HEK293T (cell line): ENCODE measurements at regions not wholly inside any gene's neighbourhood (a gene's known extent, or its start where the extent isn't known, plus 50 kb on each side); places are given as distances from the start of the nearest gene placed in this dataset.

Experiments used
- CTCF ChIA-PET: fragments of 350-600 bp; formaldehyde crosslinking; extraction: SDS; loops from one replicate; lab custom pipeline; 2021; ENCODE audit warnings: antibody characterized with exemption, inconsistent platforms; lab: Yijun Ruan, JAX
- POLR2A ChIA-PET: fragments of 350-600 bp; formaldehyde crosslinking; extraction: SDS; loops from one replicate; lab custom pipeline; 2020; ENCODE audit warnings: antibody characterized with exemption, inconsistent platforms; lab: Yijun Ruan, JAX
- DNase-seq: peaks from one replicate; pipeline ENCODE4 v3.0.0; 2012; ENCODE audit warnings: mixed read lengths; ENCODE audit errors: extremely low spot score
- ARNT ChIP-seq: fragments of 450-650 bp; IDR thresholded peaks from 2 replicates; pipeline ENCODE4 v1.6.1; 2017; ENCODE audit warnings: mild to moderate bottlenecking
- BHLHE40 ChIP-seq: fragments of 450-650 bp; IDR thresholded peaks from 2 replicates; pipeline ENCODE4 v1.6.1; 2016; ENCODE audit warnings: mild to moderate bottlenecking, moderate library complexity, borderline replicate concordance
- CTBP1 ChIP-seq: fragments of 450-650 bp; IDR thresholded peaks from 2 replicates; pipeline ENCODE4 v1.6.1; 2016; ENCODE audit warnings: borderline replicate concordance
- ELF4 ChIP-seq: fragments of 450-650 bp; IDR thresholded peaks from 2 replicates; pipeline ENCODE4 v1.6.1; 2017; ENCODE audit warnings: antibody characterized with exemption
- FOXA1 ChIP-seq: fragments of 450-650 bp; IDR thresholded peaks from 2 replicates; pipeline ENCODE4 v1.6.1; 2016; ENCODE audit warnings: mild to moderate bottlenecking
- FOXK2 ChIP-seq: fragments of 450-650 bp; IDR thresholded peaks from 2 replicates; pipeline ENCODE4 v1.6.1; 2016; ENCODE audit warnings: mild to moderate bottlenecking
- FOXM1 ChIP-seq: fragments of 450-650 bp; IDR thresholded peaks from 2 replicates; pipeline ENCODE4 v1.6.1; 2017; ENCODE audit warnings: mild to moderate bottlenecking, borderline replicate concordance
- HDGF ChIP-seq: fragments of 450-650 bp; IDR thresholded peaks from 2 replicates; pipeline ENCODE4 v1.6.1; 2017; ENCODE audit warnings: antibody characterized with exemption, borderline replicate concordance
- L3MBTL2 ChIP-seq: fragments of 450-650 bp; conservative IDR thresholded peaks from 2 replicates; pipeline ENCODE4 v1.6.1; 2016; ENCODE audit warnings: mild to moderate bottlenecking
- LEF1 ChIP-seq: fragments of 450-650 bp; IDR thresholded peaks from 2 replicates; pipeline ENCODE4 v1.6.1; 2017; ENCODE audit warnings: mild to moderate bottlenecking, borderline replicate concordance
- NFRKB ChIP-seq: fragments of 450-650 bp; IDR thresholded peaks from 2 replicates; pipeline ENCODE4 v1.6.1; 2016; ENCODE audit warnings: mild to moderate bottlenecking, moderate library complexity
- SP1 ChIP-seq: fragments of 450-650 bp; IDR thresholded peaks from 2 replicates; pipeline ENCODE4 v1.6.1; 2017
- SUZ12 ChIP-seq: fragments of 450-650 bp; IDR thresholded peaks from 2 replicates; pipeline ENCODE4 v1.6.1; 2016; ENCODE audit warnings: mild to moderate bottlenecking
- TARDBP ChIP-seq: fragments of 450-650 bp; IDR thresholded peaks from 2 replicates; pipeline ENCODE4 v1.6.1; 2016
- ZNF384 ChIP-seq: fragments of 450-650 bp; IDR thresholded peaks from 2 replicates; pipeline ENCODE4 v1.6.1; 2016
- TF ChIP-seq, protein P1 (sequence below): fragments of 450-650 bp; IDR thresholded peaks from 2 replicates; pipeline ENCODE4 v1.6.1; 2016

- CTCF ChIA-PET, result no interaction called here
- POLR2A ChIA-PET, result no interaction called here
- DNase-seq, result no peak
- TF ChIP-seq FOXA1 (no peak), ZNF384 (no peak), SP1 (no peak), FOXM1 (no peak), ARNT (no peak), LEF1 (no peak), ELF4 (no peak), SUZ12 (no peak), HDGF (no peak), L3MBTL2 (no peak)
These were observed 1328.7 kb downstream of the ADGRL3 start for GRCh38 chr4:62528874-62529273.

DNA sequence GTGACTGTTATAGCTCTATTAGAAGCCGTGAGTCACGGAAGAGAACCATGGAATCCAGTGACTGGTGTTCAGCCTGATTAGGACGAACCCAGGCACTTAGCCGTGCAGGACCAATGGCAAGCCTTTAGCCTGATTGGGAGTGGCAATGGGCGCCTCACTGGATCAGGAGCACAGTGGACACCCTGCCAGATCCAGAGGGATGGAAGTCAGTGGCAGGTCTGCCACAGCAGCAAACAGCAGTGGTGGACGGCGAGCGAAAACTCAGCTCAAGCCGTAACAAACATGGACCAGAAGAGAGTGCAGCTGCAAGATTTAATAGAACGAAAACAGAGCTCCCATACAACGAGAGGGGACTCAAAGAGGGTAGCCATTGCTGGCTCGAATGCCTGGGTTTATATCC is 1326.5 kb downstream of the ADGRL3 start:
- no peak for TF ChIP-seq CTBP1
- TF ChIP-seq HDGF, result no peak
- TF ChIP-seq BHLHE40, result no peak
- no peak for TF ChIP-seq FOXA1
- DNase-seq, result no peak
- CTCF ChIA-PET, result no interaction called here
- POLR2A ChIA-PET, result no interaction called here

DNA sequence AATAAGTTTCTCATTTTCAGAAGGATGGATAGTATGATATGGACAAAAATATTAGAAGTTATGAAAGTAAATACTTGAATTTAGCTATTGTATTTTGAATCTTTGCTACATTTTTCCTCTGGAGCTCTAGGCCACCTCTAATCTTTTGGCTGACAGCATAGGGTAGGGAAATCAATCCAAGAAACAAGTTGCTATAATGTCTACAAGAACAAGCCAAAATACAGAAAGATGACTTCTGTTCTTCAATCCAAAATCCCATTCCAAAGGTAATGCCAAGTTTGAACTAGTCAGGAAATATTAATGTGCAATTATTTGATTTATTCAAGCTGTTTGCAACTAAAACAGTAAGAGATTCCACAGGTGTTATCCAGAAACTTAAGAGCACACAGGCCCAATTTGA is 1323.1 kb downstream of the ADGRL3 start:
- no peak for DNase-seq
- ChIA-PET CTCF (no interaction called here), POLR2A (no interaction called here)
- no peak for TF ChIP-seq FOXA1

DNA sequence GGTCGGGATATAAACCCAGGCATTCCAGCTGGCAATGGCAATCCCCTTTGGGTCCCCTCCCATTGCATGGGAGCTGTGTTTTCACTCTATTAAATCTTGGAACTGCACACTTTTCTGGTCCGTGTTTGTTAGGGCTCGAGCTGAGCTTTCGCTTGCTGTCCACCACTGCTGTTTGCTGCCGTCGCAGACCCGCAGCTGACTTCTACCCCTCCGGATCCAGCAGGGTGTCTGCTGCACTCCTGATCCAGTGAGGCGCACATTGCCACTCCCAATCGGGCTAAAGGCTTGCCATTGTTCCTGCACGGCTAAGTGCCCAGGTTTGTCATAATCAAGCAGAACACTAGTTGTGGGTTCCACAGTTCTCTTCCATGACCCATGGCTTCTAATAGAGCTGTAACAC is 1322.1 kb downstream of the ADGRL3 start:
- ChIA-PET POLR2A (no interaction called here), CTCF (no interaction called here)
- no peak for DNase-seq
- TF ChIP-seq, protein P1, sequence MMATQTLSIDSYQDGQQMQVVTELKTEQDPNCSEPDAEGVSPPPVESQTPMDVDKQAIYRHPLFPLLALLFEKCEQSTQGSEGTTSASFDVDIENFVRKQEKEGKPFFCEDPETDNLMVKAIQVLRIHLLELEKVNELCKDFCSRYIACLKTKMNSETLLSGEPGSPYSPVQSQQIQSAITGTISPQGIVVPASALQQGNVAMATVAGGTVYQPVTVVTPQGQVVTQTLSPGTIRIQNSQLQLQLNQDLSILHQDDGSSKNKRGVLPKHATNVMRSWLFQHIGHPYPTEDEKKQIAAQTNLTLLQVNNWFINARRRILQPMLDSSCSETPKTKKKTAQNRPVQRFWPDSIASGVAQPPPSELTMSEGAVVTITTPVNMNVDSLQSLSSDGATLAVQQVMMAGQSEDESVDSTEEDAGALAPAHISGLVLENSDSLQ, result no peak
- no peak for TF ChIP-seq SP1
- TF ChIP-seq FOXA1, result no peak
- no peak for TF ChIP-seq HDGF
- TF ChIP-seq BHLHE40, result no peak
- TF ChIP-seq SUZ12, result no peak
- TF ChIP-seq CTBP1, result no peak
- TF ChIP-seq ELF4, result no peak
- no peak for TF ChIP-seq ZNF384
- no peak for TF ChIP-seq FOXK2
- TF ChIP-seq ARNT, result no peak
- no peak for TF ChIP-seq LEF1

DNA sequence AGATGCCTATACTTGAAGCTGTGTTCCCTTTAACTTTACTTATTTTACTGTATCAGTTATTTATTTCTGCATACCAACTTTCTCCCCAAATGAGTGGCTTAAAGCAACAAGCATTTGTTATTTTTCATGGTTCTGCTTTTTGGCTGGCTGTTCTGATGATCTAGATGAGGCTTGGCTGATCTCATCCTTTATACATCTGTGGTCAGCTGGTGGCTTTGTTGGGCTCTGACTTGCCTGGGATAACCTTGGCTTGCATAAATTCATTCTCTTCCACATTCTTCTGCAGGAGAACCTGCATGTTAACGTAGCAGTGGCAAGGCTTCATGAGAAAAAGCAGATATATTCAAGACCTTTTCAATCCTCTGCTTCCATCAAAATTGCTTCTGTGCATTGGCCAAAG is 1317.6 kb downstream of the ADGRL3 start:
- TF ChIP-seq TARDBP (no peak), LEF1 (no peak), FOXK2 (no peak), L3MBTL2 (no peak), BHLHE40 (no peak), SP1 (no peak), CTBP1 (no peak), SUZ12 (no peak), ELF4 (no peak), NFRKB (no peak), HDGF (no peak), FOXA1 (no peak), FOXM1 (no peak), ARNT (no peak)
- TF ChIP-seq, protein P1, result no peak
- ChIA-PET POLR2A (no interaction called here), CTCF (no interaction called here)
- no peak for DNase-seq

GRCh38 chr4:62513306-62513705 is 1313.2 kb downstream of the ADGRL3 start:
- TF ChIP-seq L3MBTL2 (no peak), SUZ12 (no peak), NFRKB (no peak), TARDBP (no peak), ZNF384 (no peak), FOXK2 (no peak), BHLHE40 (no peak), LEF1 (no peak), HDGF (no peak), ELF4 (no peak), CTBP1 (no peak), FOXM1 (no peak), FOXA1 (no peak)
- TF ChIP-seq, protein P1, result no peak
- POLR2A ChIA-PET, result no interaction called here
- no peak for DNase-seq
- CTCF ChIA-PET, result interaction anchor here (0.7 kb wide), 1 partner anchor 34 kb away, joined by 3 read pairs; no protein-coding TSS in a partner anchor

- ChIA-PET POLR2A (no interaction called here), CTCF (no interaction called here)
- TF ChIP-seq HDGF (no peak), FOXM1 (no peak)
- no peak for DNase-seq
These were observed 1312.1 kb downstream of the ADGRL3 start for GRCh38 chr4:62512271-62512670.

GRCh38 chr4:62510228-62510627 is 1310.1 kb downstream of the ADGRL3 start:
- ChIA-PET POLR2A (interaction anchor here (0.6 kb wide), 1 partner anchor 564 kb away, joined by 4 read pairs; no protein-coding TSS in a partner anchor), CTCF (no interaction called here)
- no peak for DNase-seq
- no peak for TF ChIP-seq ARNT
- TF ChIP-seq SP1, result no peak
- TF ChIP-seq L3MBTL2, result no peak
- no peak for TF ChIP-seq SUZ12
